ENCODE measurements at regions not wholly inside any gene's neighbourhood (a gene's known extent, or its start where the extent isn't known, plus 50 kb on each side); places are given as distances from the start of the nearest gene placed in this dataset.

GRCh38 chr1:239858057-239858456 is 233.6 kb upstream of the FMN2 start:
- intact Hi-C loops (cut with DNase I, micrococcal nuclease) = no loop called here
- Histone ChIP-seq H3K4me3 (no peak overlapping the region), H3K9me3 (no peaks in the 10 kb centered on the region), H3K36me3 (ENCODE audit: low read depth) (no peaks in the 10 kb centered on the region), H3K4me1 (ENCODE audit: low read depth) (no peaks in the 10 kb centered on the region)
- ATAC-seq = peak; percentile 79
- no peak for DNase-seq
- TF ChIP-seq CTCF (IDR thresholded peaks at IDR 0.05) = no peak

- no peaks in the 10 kb centered on the region for H3K4me1 ChIP-seq (ENCODE audit: low read depth)
- H3K4me3 ChIP-seq = no peak overlapping the region
- intact Hi-C loops (cut with DNase I, micrococcal nuclease) = no loop called here
- no peak for TF ChIP-seq CTCF (IDR thresholded peaks at IDR 0.05)
- H3K9me3 ChIP-seq = no peaks in the 10 kb centered on the region
- ATAC-seq = no peak
- no peaks in the 10 kb centered on the region for H3K36me3 ChIP-seq (ENCODE audit: low read depth)
- DNase-seq = no peak
These were observed 233.2 kb upstream of the FMN2 start for GRCh38 chr1:239858529-239858928.

- intact Hi-C loops (cut with DNase I, micrococcal nuclease) = no loop called here
- no peak for DNase-seq
- Histone ChIP-seq H3K36me3 (ENCODE audit: low read depth) (no peaks in the 10 kb centered on the region), H3K9me3 (no peaks in the 10 kb centered on the region), H3K4me3 (no peak overlapping the region), H3K4me1 (ENCODE audit: low read depth) (no peaks in the 10 kb centered on the region)
- TF ChIP-seq CTCF (IDR thresholded peaks at IDR 0.05) = no peak
- no peak for ATAC-seq
These were observed 229.7 kb upstream of the FMN2 start for GRCh38 chr1:239861985-239862384.

GRCh38 chr1:239868058-239868832 is 223.4 kb upstream of the FMN2 start:
- Histone ChIP-seq H3K4me3 (no peak overlapping the region), H3K36me3 (ENCODE audit: low read depth) (no peaks in the 10 kb centered on the region), H3K4me1 (ENCODE audit: low read depth) (no peaks in the 10 kb centered on the region), H3K9me3 (no peaks in the 10 kb centered on the region)
- ATAC-seq = no peak
- DNase-seq = no peak
- TF ChIP-seq CTCF (IDR thresholded peaks at IDR 0.05) = no peak
- intact Hi-C loops (cut with DNase I, micrococcal nuclease) = no loop called here

- Histone ChIP-seq H3K36me3 (ENCODE audit: low read depth) (no peaks in the 10 kb centered on the region), H3K4me1 (ENCODE audit: low read depth) (no peaks in the 10 kb centered on the region), H3K9me3 (no peaks in the 10 kb centered on the region), H3K4me3 (no peak overlapping the region)
- TF ChIP-seq CTCF (IDR thresholded peaks at IDR 0.05) = no peak
- ATAC-seq = no peak
- intact Hi-C loops (cut with DNase I, micrococcal nuclease) = no loop called here
- DNase-seq = no peak
These were observed 221.5 kb upstream of the FMN2 start for GRCh38 chr1:239870194-239870593.

- DNase-seq (no peak), ATAC-seq (no peak)
- TF ChIP-seq CTCF (IDR thresholded peaks at IDR 0.05) = no peak
- no peaks in the 10 kb centered on the region for H3K4me1 ChIP-seq (ENCODE audit: low read depth)
- no peak overlapping the region for H3K4me3 ChIP-seq
- no peaks in the 10 kb centered on the region for H3K9me3 ChIP-seq
- H3K36me3 ChIP-seq (ENCODE audit: low read depth) = no peaks in the 10 kb centered on the region
- intact Hi-C loops (cut with DNase I, micrococcal nuclease) = no loop called here
These were observed 219.1 kb upstream of the FMN2 start for GRCh38 chr1:239872626-239873025.
